ENCODE measurements at regions not wholly inside any gene's neighbourhood (a gene's known extent, or its start where the extent isn't known, plus 50 kb on each side); places are given as distances from the start of the nearest gene placed in this dataset.

DNA sequence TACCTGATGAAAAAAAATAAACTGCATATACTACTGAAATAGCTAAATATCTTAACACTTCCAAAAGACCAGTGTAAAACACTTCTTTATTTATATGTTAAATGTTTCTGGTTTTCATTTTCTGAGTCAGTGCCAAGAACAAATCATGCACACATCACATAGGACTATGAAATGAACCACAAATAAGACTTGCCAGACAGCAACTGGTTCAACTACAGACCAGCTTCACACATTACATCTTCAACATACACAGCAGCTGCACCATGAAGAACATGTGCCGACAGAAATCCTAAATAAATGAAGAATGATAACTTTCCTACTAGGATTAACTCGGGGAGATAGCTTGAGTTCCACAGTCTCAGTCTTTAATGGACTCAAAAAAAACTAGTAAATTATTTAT lies 168.3 kb upstream of the STXBP5 start:
- Mint-ChIP-seq H3K27ac (no peak overlapping the region), H3K36me3 (peaks cover 2% of the 10 kb centered on the region; the same call in 1 of the 2 replicates), H3K27me3 (ENCODE audit: low read depth) (no peaks in the 10 kb centered on the region; the same call in 1 of the 2 replicates), H3K4me1 (peaks cover 36% of the 10 kb centered on the region), H3K9me3 (peaks cover 4% of the 10 kb centered on the region), H3K4me3 (no peak overlapping the region)
- TF ChIP-seq KAT7 (CRISPR knock-in tag; IDR thresholded peaks at IDR 0.05; ENCODE audit: borderline replicate concordance) (no peak), CREM (CRISPR knock-in tag; IDR thresholded peaks at IDR 0.05) (no peak), TEAD1 (CRISPR knock-in tag; IDR thresholded peaks at IDR 0.05) (no peak), ZNF671 (CRISPR knock-in tag; IDR thresholded peaks at IDR 0.05) (no peak), ZNF232 (CRISPR knock-in tag; IDR thresholded peaks at IDR 0.05) (no peak), HMGA2 (CRISPR knock-in tag; IDR thresholded peaks at IDR 0.05) (no peak), TCF7 (CRISPR knock-in tag; IDR thresholded peaks at IDR 0.05; ENCODE audit: low read depth) (no peak), SMAD4 (CRISPR knock-in tag; IDR thresholded peaks at IDR 0.05) (no peak), ZNF219 (CRISPR knock-in tag; IDR thresholded peaks at IDR 0.05; ENCODE audit: borderline replicate concordance) (no peak), SMAD3 (CRISPR knock-in tag; IDR thresholded peaks at IDR 0.05; ENCODE audit: borderline replicate concordance) (no peak)
- TF ChIP-seq, protein P1, sequence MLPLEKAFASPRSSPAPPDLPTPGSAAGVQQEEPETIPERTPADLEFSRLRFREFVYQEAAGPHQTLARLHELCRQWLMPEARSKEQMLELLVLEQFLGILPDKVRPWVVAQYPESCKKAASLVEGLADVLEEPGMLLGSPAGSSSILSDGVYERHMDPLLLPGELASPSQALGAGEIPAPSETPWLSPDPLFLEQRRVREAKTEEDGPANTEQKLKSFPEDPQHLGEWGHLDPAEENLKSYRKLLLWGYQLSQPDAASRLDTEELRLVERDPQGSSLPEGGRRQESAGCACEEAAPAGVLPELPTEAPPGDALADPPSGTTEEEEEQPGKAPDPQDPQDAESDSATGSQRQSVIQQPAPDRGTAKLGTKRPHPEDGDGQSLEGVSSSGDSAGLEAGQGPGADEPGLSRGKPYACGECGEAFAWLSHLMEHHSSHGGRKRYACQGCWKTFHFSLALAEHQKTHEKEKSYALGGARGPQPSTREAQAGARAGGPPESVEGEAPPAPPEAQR (CRISPR knock-in tag; IDR thresholded peaks at IDR 0.05) = no peak
- TF ChIP-seq, protein P2, sequence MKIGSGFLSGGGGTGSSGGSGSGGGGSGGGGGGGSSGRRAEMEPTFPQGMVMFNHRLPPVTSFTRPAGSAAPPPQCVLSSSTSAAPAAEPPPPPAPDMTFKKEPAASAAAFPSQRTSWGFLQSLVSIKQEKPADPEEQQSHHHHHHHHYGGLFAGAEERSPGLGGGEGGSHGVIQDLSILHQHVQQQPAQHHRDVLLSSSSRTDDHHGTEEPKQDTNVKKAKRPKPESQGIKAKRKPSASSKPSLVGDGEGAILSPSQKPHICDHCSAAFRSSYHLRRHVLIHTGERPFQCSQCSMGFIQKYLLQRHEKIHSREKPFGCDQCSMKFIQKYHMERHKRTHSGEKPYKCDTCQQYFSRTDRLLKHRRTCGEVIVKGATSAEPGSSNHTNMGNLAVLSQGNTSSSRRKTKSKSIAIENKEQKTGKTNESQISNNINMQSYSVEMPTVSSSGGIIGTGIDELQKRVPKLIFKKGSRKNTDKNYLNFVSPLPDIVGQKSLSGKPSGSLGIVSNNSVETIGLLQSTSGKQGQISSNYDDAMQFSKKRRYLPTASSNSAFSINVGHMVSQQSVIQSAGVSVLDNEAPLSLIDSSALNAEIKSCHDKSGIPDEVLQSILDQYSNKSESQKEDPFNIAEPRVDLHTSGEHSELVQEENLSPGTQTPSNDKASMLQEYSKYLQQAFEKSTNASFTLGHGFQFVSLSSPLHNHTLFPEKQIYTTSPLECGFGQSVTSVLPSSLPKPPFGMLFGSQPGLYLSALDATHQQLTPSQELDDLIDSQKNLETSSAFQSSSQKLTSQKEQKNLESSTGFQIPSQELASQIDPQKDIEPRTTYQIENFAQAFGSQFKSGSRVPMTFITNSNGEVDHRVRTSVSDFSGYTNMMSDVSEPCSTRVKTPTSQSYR (CRISPR knock-in tag; IDR thresholded peaks at IDR 0.05) = no peak
- TF ChIP-seq, protein P3, sequence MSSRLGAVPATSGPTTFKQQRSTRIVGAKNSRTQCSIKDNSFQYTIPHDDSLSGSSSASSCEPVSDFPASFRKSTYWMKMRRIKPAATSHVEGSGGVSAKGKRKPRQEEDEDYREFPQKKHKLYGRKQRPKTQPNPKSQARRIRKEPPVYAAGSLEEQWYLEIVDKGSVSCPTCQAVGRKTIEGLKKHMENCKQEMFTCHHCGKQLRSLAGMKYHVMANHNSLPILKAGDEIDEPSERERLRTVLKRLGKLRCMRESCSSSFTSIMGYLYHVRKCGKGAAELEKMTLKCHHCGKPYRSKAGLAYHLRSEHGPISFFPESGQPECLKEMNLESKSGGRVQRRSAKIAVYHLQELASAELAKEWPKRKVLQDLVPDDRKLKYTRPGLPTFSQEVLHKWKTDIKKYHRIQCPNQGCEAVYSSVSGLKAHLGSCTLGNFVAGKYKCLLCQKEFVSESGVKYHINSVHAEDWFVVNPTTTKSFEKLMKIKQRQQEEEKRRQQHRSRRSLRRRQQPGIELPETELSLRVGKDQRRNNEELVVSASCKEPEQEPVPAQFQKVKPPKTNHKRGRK (CRISPR knock-in tag; IDR thresholded peaks at IDR 0.05; ENCODE audit: borderline replicate concordance) = no peak
- TF ChIP-seq, protein P4, sequence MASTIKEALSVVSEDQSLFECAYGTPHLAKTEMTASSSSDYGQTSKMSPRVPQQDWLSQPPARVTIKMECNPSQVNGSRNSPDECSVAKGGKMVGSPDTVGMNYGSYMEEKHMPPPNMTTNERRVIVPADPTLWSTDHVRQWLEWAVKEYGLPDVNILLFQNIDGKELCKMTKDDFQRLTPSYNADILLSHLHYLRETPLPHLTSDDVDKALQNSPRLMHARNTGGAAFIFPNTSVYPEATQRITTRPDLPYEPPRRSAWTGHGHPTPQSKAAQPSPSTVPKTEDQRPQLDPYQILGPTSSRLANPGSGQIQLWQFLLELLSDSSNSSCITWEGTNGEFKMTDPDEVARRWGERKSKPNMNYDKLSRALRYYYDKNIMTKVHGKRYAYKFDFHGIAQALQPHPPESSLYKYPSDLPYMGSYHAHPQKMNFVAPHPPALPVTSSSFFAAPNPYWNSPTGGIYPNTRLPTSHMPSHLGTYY (CRISPR knock-in tag; IDR thresholded peaks at IDR 0.05) = no peak
- TF ChIP-seq, protein P5, sequence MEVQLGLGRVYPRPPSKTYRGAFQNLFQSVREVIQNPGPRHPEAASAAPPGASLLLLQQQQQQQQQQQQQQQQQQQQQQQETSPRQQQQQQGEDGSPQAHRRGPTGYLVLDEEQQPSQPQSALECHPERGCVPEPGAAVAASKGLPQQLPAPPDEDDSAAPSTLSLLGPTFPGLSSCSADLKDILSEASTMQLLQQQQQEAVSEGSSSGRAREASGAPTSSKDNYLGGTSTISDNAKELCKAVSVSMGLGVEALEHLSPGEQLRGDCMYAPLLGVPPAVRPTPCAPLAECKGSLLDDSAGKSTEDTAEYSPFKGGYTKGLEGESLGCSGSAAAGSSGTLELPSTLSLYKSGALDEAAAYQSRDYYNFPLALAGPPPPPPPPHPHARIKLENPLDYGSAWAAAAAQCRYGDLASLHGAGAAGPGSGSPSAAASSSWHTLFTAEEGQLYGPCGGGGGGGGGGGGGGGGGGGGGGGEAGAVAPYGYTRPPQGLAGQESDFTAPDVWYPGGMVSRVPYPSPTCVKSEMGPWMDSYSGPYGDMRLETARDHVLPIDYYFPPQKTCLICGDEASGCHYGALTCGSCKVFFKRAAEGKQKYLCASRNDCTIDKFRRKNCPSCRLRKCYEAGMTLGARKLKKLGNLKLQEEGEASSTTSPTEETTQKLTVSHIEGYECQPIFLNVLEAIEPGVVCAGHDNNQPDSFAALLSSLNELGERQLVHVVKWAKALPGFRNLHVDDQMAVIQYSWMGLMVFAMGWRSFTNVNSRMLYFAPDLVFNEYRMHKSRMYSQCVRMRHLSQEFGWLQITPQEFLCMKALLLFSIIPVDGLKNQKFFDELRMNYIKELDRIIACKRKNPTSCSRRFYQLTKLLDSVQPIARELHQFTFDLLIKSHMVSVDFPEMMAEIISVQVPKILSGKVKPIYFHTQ (CRISPR knock-in tag; IDR thresholded peaks at IDR 0.05) = no peak
- ChIA-PET CTCF (no interaction called here), POLR2A (no interaction called here)
- DNase-seq (ENCODE audit: low spot score) = no peak
- no peak for ATAC-seq

DNA sequence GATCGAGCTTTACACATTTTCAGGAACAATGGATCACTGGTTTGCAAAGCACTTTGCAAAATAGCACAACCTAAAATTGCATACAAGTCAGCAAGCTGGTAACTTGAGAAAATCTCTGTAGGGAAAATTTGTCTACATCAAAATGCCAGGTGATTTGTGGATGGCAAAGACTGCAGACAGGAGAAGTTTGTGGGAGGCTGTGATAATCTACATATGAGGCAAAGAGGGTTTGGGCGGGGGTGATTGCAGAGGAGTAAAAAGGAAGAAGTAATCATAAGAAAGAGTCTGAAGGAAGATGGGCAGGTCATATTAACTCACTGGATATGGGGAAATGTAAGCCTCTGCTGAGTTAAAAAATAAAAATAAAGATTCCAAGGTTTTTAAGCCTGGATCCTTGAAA lies 166.3 kb upstream of the STXBP5 start:
- CTCF ChIA-PET = no interaction called here
- Mint-ChIP-seq H3K4me1 (peaks cover 30% of the 10 kb centered on the region), H3K27ac (no peak overlapping the region), H3K4me3 (no peak overlapping the region), H3K36me3 (peaks cover 5% of the 10 kb centered on the region), H3K27me3 (ENCODE audit: low read depth) (no peaks in the 10 kb centered on the region; the same call in 1 of the 2 replicates), H3K9me3 (peaks cover 11% of the 10 kb centered on the region)
- TF ChIP-seq GABPB1 (CRISPR knock-in tag; IDR thresholded peaks at IDR 0.05) (no peak), PRRX2 (CRISPR knock-in tag; IDR thresholded peaks at IDR 0.05) (no peak), JAZF1 (CRISPR knock-in tag; IDR thresholded peaks at IDR 0.05) (no peak), ZNF263 (CRISPR knock-in tag; IDR thresholded peaks at IDR 0.05; ENCODE audit: low read depth) (no peak), TP53 (CRISPR knock-in tag; IDR thresholded peaks at IDR 0.05) (no peak)
- TF ChIP-seq, protein P6, sequence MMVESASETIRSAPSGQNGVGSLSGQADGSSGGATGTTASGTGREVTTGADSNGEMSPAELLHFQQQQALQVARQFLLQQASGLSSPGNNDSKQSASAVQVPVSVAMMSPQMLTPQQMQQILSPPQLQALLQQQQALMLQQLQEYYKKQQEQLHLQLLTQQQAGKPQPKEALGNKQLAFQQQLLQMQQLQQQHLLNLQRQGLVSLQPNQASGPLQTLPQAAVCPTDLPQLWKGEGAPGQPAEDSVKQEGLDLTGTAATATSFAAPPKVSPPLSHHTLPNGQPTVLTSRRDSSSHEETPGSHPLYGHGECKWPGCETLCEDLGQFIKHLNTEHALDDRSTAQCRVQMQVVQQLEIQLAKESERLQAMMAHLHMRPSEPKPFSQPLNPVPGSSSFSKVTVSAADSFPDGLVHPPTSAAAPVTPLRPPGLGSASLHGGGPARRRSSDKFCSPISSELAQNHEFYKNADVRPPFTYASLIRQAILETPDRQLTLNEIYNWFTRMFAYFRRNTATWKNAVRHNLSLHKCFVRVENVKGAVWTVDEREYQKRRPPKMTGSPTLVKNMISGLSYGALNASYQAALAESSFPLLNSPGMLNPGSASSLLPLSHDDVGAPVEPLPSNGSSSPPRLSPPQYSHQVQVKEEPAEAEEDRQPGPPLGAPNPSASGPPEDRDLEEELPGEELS (CRISPR knock-in tag; IDR thresholded peaks at IDR 0.05) = no peak
- TF ChIP-seq, protein P7, sequence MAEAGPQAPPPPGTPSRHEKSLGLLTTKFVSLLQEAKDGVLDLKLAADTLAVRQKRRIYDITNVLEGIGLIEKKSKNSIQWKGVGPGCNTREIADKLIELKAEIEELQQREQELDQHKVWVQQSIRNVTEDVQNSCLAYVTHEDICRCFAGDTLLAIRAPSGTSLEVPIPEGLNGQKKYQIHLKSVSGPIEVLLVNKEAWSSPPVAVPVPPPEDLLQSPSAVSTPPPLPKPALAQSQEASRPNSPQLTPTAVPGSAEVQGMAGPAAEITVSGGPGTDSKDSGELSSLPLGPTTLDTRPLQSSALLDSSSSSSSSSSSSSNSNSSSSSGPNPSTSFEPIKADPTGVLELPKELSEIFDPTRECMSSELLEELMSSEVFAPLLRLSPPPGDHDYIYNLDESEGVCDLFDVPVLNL (CRISPR knock-in tag; IDR thresholded peaks at IDR 0.05; ENCODE audit: borderline replicate concordance, low read depth) = no peak
- ATAC-seq (no peak), DNase-seq (ENCODE audit: low spot score) (no peak)
- POLR2A ChIA-PET = no interaction called here

Data from WTC11 (cell line).